ENCODE measurements at regions not wholly inside any gene's neighbourhood (a gene's known extent, or its start where the extent isn't known, plus 50 kb on each side); places are given as distances from the start of the nearest gene placed in this dataset.
"Not testable (repeated sequence)": the region's sequence is repeated elsewhere in the genome, so short reads cannot be mapped to it uniquely, and the experiment has no call there.

GRCh38 chr3:176074096-176074495 lies 1123.2 kb downstream of the TBL1XR1 start:
- TF ChIP-seq JUND (IDR thresholded peaks at IDR 0.05; ENCODE audit: low read depth): no peak
- in situ Hi-C loops (cut with HindIII; ENCODE audit: low pct_unique_long_range_greater_than_20kb, low sequenced_read_pairs): no loop called here
- no peak for DNase-seq (ENCODE audit: low read depth in 1 of 2, low spot score in 1 of 2)

GRCh38 chr3:176071943-176072342 lies 1125.3 kb downstream of the TBL1XR1 start:
- no peak for TF ChIP-seq JUND (IDR thresholded peaks at IDR 0.05; ENCODE audit: low read depth)
- DNase-seq (ENCODE audit: low read depth in 1 of 2, low spot score in 1 of 2): no peak
- in situ Hi-C loops (cut with HindIII; ENCODE audit: low pct_unique_long_range_greater_than_20kb, low sequenced_read_pairs): no loop called here

GRCh38 chr3:176068750-176069149 lies 1128.5 kb downstream of the TBL1XR1 start:
- no peak for DNase-seq (ENCODE audit: low read depth in 1 of 2, low spot score in 1 of 2)
- in situ Hi-C loops (cut with HindIII; ENCODE audit: low pct_unique_long_range_greater_than_20kb, low sequenced_read_pairs): no loop called here
- TF ChIP-seq JUND (IDR thresholded peaks at IDR 0.05; ENCODE audit: low read depth): no peak

DNA sequence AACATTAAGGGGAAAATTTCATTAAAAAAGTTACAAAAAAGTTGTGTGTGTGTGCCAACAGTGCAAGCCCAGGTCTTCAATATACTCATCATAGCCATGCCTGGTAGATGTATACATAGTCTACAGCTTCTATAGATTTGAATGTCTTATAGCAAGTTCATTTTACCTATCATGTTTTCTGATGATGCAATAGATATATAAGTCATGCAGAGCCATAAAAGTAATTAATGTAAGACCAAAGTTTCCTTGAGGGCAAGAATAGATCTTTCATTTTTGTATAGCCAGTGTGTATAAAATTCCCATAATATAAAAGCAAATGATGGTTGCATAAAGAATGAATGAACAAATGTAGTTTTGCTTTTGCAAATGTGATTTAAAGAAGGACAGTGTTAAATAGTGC lies 1138.4 kb downstream of the TBL1XR1 start:
- TF ChIP-seq JUND (IDR thresholded peaks at IDR 0.05; ENCODE audit: low read depth): no peak
- no peak for DNase-seq (ENCODE audit: low read depth in 1 of 2, low spot score in 1 of 2)
- in situ Hi-C loops (cut with HindIII; ENCODE audit: low pct_unique_long_range_greater_than_20kb, low sequenced_read_pairs): no loop called here

DNA sequence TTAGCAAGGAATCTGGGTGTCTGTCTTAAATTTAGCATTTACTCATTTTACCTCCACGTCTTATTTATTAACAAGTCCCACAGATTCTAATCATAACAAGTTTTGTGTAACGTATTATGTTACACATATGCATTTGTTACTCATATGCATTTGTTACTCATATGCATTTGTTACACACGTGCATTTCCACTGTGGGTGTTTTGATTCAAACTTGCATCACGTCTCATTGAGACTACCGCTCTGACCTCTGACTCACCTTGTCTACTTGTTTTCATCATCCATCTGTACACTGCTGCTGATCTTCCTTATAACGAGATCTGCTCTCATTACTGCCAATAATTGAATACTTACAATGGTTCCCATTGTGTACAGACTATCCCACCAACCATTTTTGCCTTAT lies 1141.4 kb downstream of the TBL1XR1 start:
- in situ Hi-C loops (cut with HindIII; ENCODE audit: low pct_unique_long_range_greater_than_20kb, low sequenced_read_pairs): no loop called here
- no peak for DNase-seq (ENCODE audit: low read depth in 1 of 2, low spot score in 1 of 2)
- no peak for TF ChIP-seq JUND (IDR thresholded peaks at IDR 0.05; ENCODE audit: low read depth)

DNA sequence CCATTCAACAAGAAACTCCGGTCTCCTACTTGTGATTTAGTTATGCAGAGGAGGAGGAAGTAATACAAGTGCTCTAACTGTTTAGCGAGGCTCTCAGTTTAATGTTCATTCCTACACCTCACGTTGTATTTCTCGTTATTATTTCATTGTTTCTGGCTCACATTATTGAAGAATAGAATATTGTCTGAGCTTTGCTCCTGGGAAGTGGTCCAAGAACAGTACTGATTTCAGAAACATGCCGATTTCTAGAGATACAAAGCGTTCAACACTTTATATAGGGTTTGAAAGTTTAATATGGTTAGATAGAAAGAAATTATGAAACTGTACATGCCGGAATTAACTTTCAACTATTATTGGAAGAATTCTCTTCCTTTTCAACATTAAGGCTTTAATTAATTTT lies 1145.5 kb downstream of the TBL1XR1 start:
- no peak for TF ChIP-seq JUND (IDR thresholded peaks at IDR 0.05; ENCODE audit: low read depth)
- in situ Hi-C loops (cut with HindIII; ENCODE audit: low pct_unique_long_range_greater_than_20kb, low sequenced_read_pairs): no loop called here
- DNase-seq (ENCODE audit: low read depth in 1 of 2, low spot score in 1 of 2): no peak

- no peak for DNase-seq (ENCODE audit: low read depth in 1 of 2, low spot score in 1 of 2)
- TF ChIP-seq JUND (IDR thresholded peaks at IDR 0.05; ENCODE audit: low read depth): no peak
- in situ Hi-C loops (cut with HindIII; ENCODE audit: low pct_unique_long_range_greater_than_20kb, low sequenced_read_pairs): no loop called here
Measured at GRCh38 chr3:176046703-176047102, 1150.6 kb downstream of the TBL1XR1 start.

- no peak for DNase-seq (ENCODE audit: low read depth in 1 of 2, low spot score in 1 of 2)
- no peak for TF ChIP-seq JUND (IDR thresholded peaks at IDR 0.05; ENCODE audit: low read depth)
- in situ Hi-C loops (cut with HindIII; ENCODE audit: low pct_unique_long_range_greater_than_20kb, low sequenced_read_pairs): no loop called here
Measured at GRCh38 chr3:176041812-176042211, 1155.5 kb downstream of the TBL1XR1 start.

- no peak for DNase-seq (ENCODE audit: low read depth in 1 of 2, low spot score in 1 of 2)
- TF ChIP-seq JUND (IDR thresholded peaks at IDR 0.05; ENCODE audit: low read depth): no peak
- in situ Hi-C loops (cut with HindIII; ENCODE audit: low pct_unique_long_range_greater_than_20kb, low sequenced_read_pairs): no loop called here
Measured at GRCh38 chr3:176041185-176041584, 1156.1 kb downstream of the TBL1XR1 start.

DNA sequence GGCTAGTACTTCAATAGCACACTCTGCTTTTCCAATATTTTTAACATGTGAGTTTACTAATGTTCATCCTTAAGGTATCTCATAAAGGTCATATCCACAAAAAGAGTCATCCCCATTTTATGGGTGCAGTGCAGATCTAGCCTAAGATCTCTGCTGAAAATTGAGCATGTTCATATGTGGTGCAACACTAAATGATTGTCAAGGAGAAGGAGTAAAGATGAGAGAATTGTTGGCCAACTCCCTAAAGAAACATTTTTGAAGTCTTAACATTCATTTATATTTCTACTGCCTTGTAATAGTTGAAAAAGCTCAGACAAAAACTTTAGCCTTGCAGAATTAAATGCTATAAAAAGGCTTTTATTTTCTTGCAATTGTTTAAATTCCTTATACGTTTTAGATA lies 1159.6 kb downstream of the TBL1XR1 start:
- DNase-seq (ENCODE audit: low read depth in 1 of 2, low spot score in 1 of 2): no peak
- no peak for TF ChIP-seq JUND (IDR thresholded peaks at IDR 0.05; ENCODE audit: low read depth)
- in situ Hi-C loops (cut with HindIII; ENCODE audit: low pct_unique_long_range_greater_than_20kb, low sequenced_read_pairs): no loop called here

DNA sequence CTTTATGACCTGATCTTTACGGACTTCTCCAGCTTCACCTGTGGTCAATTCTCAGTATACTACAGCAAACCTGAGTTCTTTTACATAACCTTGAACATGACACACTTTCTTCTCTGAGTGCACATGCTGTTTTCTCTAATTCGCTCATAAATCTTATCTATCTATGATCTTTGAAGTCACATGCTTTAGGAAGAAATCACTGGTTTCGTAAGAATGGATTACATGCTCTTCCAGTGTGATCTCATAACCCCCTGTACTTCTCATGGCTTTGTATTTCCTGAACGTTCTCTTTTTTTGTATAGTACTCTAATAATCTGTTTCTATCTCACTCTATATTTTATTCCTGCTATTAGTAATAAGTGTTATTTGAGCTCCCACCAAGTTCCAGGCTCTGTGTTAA lies 1165.2 kb downstream of the TBL1XR1 start:
- in situ Hi-C loops (cut with HindIII; ENCODE audit: low pct_unique_long_range_greater_than_20kb, low sequenced_read_pairs): no loop called here
- DNase-seq (ENCODE audit: low read depth in 1 of 2, low spot score in 1 of 2): no peak
- TF ChIP-seq JUND (IDR thresholded peaks at IDR 0.05; ENCODE audit: low read depth): no peak

- in situ Hi-C loops (cut with HindIII; ENCODE audit: low pct_unique_long_range_greater_than_20kb, low sequenced_read_pairs); DNase-seq (ENCODE audit: low read depth in 1 of 2, low spot score in 1 of 2): not testable (repeated sequence)
Measured at GRCh38 chr3:176016203-176016602, 1157.1 kb downstream of the NAALADL2 start.

- in situ Hi-C loops (cut with HindIII; ENCODE audit: low pct_unique_long_range_greater_than_20kb, low sequenced_read_pairs); DNase-seq (ENCODE audit: low read depth in 1 of 2, low spot score in 1 of 2): not testable (repeated sequence)
Measured at GRCh38 chr3:176015228-176015627, 1156.1 kb downstream of the NAALADL2 start.

DNA sequence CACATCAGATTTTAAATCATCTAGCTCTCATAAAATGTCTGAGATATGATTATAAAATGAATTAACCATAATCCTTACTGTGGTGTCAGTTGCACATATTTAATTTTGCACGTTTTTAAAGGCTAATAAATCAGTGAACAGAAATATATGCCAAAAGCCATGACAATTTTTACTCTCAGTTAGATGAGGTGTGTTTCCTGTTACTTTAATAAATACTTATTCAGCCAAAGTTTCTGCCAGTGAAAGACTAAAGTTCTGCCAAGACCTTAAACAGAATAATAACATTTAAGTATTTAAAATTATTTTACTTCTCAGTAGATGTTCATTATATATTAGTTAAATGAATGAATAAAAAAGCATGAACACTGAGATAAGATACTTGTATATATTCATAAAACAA lies 1150.1 kb downstream of the NAALADL2 start:
- in situ Hi-C loops (cut with HindIII; ENCODE audit: low pct_unique_long_range_greater_than_20kb, low sequenced_read_pairs): no loop called here
- TF ChIP-seq JUND (IDR thresholded peaks at IDR 0.05; ENCODE audit: low read depth): no peak

GRCh38 chr3:176005564-176005963 lies 1146.4 kb downstream of the NAALADL2 start:
- no peak for DNase-seq (ENCODE audit: low read depth in 1 of 2, low spot score in 1 of 2)
- TF ChIP-seq JUND (IDR thresholded peaks at IDR 0.05; ENCODE audit: low read depth): no peak
- in situ Hi-C loops (cut with HindIII; ENCODE audit: low pct_unique_long_range_greater_than_20kb, low sequenced_read_pairs): no loop called here

More for the DNA sequence above, 1150.1 kb downstream of the NAALADL2 start:
- DNase-seq (ENCODE audit: low read depth in 1 of 2, low spot score in 1 of 2): no peak
